NCI-H345 (cell line): ENCODE measurements at regions not wholly inside any gene's neighbourhood (a gene's known extent, or its start where the extent isn't known, plus 50 kb on each side); places are given as distances from the start of the nearest gene placed in this dataset.
A peak's percentile ranks its signal among the peaks of the same experiment; 100 is the strongest.
"Not testable (repeated sequence)": the region's sequence is repeated elsewhere in the genome, so short reads cannot be mapped to it uniquely, and the experiment has no call there.

Experiments
- DNase-seq: peaks from one replicate; lab custom pipeline; 2025; lab: John Stamatoyannopoulos, UW

GRCh38 chrX:94831364-94831763 lies 1157.4 kb downstream of the FAM133A start:
- DNase-seq: peak; percentile 8

GRCh38 chrX:94834226-94834625 lies 1160.2 kb downstream of the FAM133A start:
- no peak for DNase-seq

GRCh38 chrX:94850811-94851210 lies 1176.8 kb downstream of the FAM133A start:
- DNase-seq: peak; percentile 78

- DNase-seq: no peak
Measured at GRCh38 chrX:94854251-94854650, 1180.2 kb downstream of the FAM133A start.

GRCh38 chrX:94862470-94862869 lies 1188.5 kb downstream of the FAM133A start:
- not testable (repeated sequence) for DNase-seq

- no peak for DNase-seq
Measured at GRCh38 chrX:94871640-94872039, 1197.6 kb downstream of the FAM133A start.

- no peak for DNase-seq
Measured at GRCh38 chrX:94901849-94902248, 1227.8 kb downstream of the FAM133A start.

- no peak for DNase-seq
Measured at GRCh38 chrX:94908171-94908570, 1234.2 kb downstream of the FAM133A start.

- no peak for DNase-seq
Measured at GRCh38 chrX:94908648-94909047, 1234.6 kb downstream of the FAM133A start.

GRCh38 chrX:94914235-94914634 lies 1240.2 kb downstream of the FAM133A start:
- no peak for DNase-seq

- no peak for DNase-seq
Measured at GRCh38 chrX:94932278-94932965, 1258.4 kb downstream of the FAM133A start.

- DNase-seq: no peak
Measured at GRCh38 chrX:94936722-94937121, 1262.7 kb downstream of the FAM133A start.

GRCh38 chrX:94937491-94937890 lies 1263.5 kb downstream of the FAM133A start:
- DNase-seq: no peak

- no peak for DNase-seq
Measured at GRCh38 chrX:94942603-94943002, 1268.6 kb downstream of the FAM133A start.

- not testable (repeated sequence) for DNase-seq
Measured at GRCh38 chrX:94946137-94946536, 1272.1 kb downstream of the FAM133A start.

- DNase-seq: peak; percentile 68
Measured at GRCh38 chrX:94961730-94962129, 1287.7 kb downstream of the FAM133A start.

GRCh38 chrX:94977562-94977961 lies 1303.6 kb downstream of the FAM133A start:
- DNase-seq: peak; percentile 26

- peak; percentile 34 for DNase-seq
Measured at GRCh38 chrX:94977986-94978385, 1304.0 kb downstream of the FAM133A start.
